GM21723 (cell line): ENCODE measurements at regions not wholly inside any gene's neighbourhood (a gene's known extent, or its start where the extent isn't known, plus 50 kb on each side); places are given as distances from the start of the nearest gene placed in this dataset.
A peak's percentile ranks its signal among the peaks of the same experiment; 100 is the strongest.

Experiments
- ATAC-seq: cut with Tn5 transposase; IDR thresholded peaks from one replicate; pipeline ENCODE4 v1.9.1; 2021; ENCODE audit warnings: mild to moderate bottlenecking, moderate library complexity; ENCODE audit not compliant: unreplicated experiment

GRCh38 chr14:32254952-32255679 is 52.0 kb upstream of the RNU6-8 start:
- peak; percentile 45 for ATAC-seq

- no peak for ATAC-seq
These were observed 52.7 kb upstream of the RNU6-8 start for GRCh38 chr14:32255789-32256188.

- ATAC-seq = no peak
These were observed 53.5 kb upstream of the RNU6-8 start for GRCh38 chr14:32256576-32256975.

GRCh38 chr14:32258336-32258993 is 55.4 kb upstream of the RNU6-8 start:
- no peak for ATAC-seq

- ATAC-seq = peak; percentile 89
These were observed 56.4 kb upstream of the RNU6-8 start for GRCh38 chr14:32259368-32260013.

- no peak for ATAC-seq
These were observed 61.0 kb upstream of the RNU6-8 start for GRCh38 chr14:32263939-32264567.

- ATAC-seq = no peak
These were observed 62.5 kb upstream of the RNU6-8 start for GRCh38 chr14:32265584-32265983.

GRCh38 chr14:32277998-32278397 is 51.1 kb upstream of the AKAP6 start:
- no peak for ATAC-seq
